Caki2 (cell line): ENCODE measurements at regions not wholly inside any gene's neighbourhood (a gene's known extent, or its start where the extent isn't known, plus 50 kb on each side); places are given as distances from the start of the nearest gene placed in this dataset.

ENCODE experiments used
- DNase-seq: peaks from one replicate; pipeline ENCODE4 v3.0.0-alpha.2; 2015; ENCODE audit warnings: low read depth
- in situ Hi-C: cut with HindIII; loops from 2 replicates; pipeline ENCODE4 v1.10.0; 2016; ENCODE audit warnings: low sequenced_read_pairs, low pct_unique_long_range_greater_than_20kb, mixed read lengths

DNA sequence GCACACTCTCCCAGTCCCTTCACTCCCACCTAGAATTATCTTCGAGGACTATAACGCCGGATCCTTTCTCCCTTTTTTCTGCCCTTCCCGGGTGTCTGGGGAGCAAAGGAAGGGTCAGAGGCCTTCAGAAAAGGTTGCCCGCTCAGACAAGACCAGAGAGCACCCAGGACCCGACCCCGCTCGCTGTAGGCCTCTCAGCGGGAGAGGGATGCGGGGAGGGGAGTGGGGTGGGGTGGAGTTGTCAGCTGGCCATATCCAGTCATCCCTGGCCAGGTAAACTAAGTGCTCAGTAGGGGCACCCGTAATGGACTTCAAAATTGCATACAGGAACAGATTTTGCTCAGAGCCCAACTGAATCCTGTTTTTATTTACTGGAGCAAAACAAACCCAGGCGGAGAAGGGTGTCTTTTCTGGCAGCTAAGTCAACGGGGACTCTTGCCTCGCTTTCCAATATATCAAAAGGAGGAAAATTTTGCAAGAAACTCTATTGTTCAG is 65.0 kb downstream of the NOL4 start:
- in situ Hi-C loops = no loop called here
- DNase-seq = no peak

DNA sequence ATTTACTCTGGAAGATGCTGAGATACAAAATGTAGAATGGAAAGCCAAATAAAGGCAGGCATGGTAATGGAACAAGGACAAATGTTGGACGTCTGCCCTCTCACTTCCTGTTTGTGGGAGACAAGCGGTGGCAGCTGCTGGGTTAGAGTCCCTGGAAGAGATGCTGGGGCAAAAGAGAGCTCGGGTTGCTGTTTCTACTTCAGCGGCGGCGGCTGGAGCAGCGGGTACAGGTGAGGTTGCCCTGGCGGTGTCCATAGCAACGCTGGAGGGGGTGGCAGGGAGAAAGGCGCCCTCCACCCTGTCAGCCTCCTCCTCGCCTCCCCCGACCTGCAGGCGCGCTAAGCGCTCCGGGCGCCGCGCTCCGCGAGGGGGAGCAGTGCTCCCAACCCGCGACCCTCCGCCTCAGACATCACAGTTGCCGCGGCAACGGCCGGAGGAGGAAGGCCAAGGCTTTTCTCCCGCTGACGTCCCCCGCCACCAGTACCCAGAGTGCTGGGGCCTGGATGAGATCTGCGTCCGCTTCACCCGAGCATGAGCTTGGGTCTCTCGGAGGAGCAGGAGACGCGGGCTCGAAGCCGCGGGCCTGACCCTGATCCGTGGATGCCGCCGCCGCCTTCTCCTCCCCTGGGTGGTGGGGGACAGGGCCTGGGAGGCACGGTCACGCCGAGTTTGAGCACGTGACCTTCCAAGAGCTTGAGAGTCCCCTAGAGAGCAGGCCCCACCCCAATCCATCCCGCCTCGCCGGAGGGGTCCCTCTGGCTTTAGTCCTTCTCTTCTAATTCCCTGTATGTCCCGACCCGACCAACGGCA is 65.6 kb downstream of the NOL4 start:
- in situ Hi-C loops = no loop called here
- DNase-seq = no peak

DNA sequence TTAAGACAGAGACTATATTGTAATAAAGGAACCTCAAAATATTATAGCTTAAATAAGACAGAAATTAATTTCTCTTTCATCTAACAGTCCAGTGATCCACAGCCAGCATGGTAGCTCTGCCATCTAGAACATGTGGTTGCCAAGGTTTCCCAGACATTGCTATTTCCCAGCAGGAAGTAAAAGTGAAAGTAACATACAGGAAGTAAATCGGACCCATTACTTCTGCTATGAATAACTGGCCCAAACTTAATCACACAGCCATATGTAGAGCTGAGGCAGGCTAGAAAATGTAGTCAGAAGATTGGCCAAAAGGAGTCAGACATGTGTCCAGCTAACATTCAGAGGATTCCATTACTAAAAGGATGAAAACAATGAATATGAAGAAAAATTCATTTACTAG is 71.0 kb downstream of the NOL4 start:
- no peak for DNase-seq
- in situ Hi-C loops = no loop called here

DNA sequence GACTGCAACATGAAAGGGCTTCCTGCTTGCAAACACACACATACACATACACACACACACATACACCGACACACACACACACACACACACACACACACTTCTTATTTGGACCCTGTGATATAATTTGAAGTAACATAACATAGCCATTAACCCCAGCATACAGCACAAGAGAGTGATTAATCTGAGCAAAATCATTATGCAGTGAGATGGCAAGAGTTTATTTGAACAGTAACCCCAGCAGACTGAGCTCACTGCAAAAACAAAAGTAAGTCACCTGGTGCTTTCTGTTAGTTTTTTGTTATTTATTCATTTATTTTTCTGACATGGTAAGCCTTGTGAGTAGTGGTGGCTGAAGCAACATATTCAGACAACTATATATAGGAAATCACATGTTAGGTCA is 93.7 kb downstream of the NOL4 start:
- DNase-seq = no peak
- in situ Hi-C loops = no loop called here

GRCh38 chr18:34128436-34128835 is 96.3 kb downstream of the NOL4 start:
- in situ Hi-C loops = no loop called here
- DNase-seq = no peak

DNA sequence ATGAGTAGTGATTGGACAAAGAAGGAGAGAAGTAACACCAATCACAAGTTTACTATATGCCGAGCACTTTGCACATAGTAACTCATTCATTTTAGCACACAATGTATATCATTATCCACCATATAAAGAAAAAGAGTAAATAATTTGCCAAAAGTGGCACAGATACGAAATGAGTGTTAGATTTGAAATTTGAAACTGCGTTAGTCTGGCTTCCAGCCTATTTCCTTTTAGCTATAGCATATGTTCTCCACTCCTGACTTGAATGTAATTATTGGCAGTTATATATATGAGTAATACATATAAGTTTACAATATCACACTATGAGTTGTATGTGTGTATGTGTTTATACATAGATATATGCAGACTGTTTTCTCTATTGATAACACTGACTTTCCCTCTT is 98.6 kb downstream of the NOL4 start:
- DNase-seq = no peak
- in situ Hi-C loops = no loop called here

GRCh38 chr18:34122724-34123334 is 101.9 kb downstream of the NOL4 start:
- in situ Hi-C loops = no loop called here
- DNase-seq = peak; percentile 19

- in situ Hi-C loops = no loop called here
- DNase-seq = no peak
Observed at GRCh38 chr18:34121200-34121721, 103.5 kb downstream of the NOL4 start.

DNA sequence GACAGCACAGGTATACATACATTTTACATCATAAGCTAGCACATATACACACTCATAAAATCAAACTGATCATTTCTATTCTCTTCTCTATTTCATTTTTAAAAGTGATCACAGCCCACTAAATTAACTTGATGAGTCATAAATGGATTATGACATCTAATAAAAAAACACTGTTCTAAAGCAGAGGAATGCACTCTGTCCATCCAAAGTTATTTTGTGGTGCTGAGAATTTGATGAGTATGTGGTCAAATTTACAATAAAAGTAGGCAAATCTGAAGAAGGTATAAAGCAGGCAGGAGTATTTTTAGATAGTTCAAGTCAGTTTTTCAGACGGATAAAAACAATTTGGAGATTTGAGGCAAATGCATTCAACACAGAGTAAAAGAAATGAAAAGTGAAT is 104.4 kb downstream of the NOL4 start:
- in situ Hi-C loops = no loop called here
- no peak for DNase-seq

DNA sequence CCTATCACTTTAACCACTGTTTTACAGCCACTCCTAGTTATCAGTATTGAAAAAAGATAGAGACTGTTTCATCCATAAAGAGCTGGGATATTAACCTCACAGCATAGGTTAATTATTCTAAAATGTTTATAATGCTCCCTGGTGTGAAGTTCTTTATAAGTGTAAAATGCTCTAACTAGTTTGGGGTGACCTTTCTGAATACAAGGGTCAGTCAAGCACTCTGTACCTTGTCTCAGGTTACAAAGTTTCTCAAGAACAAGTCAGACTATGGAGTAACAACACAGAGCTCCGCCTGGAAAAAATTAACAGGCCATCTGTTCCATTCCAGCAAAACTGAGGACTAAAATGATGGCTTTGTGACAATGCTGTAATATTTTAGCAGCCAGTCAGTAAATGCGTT is 107.4 kb downstream of the NOL4 start:
- in situ Hi-C loops = no loop called here
- DNase-seq = no peak

- in situ Hi-C loops = no loop called here
Observed at GRCh38 chr18:34115409-34116081, 109.2 kb downstream of the NOL4 start.

DNA sequence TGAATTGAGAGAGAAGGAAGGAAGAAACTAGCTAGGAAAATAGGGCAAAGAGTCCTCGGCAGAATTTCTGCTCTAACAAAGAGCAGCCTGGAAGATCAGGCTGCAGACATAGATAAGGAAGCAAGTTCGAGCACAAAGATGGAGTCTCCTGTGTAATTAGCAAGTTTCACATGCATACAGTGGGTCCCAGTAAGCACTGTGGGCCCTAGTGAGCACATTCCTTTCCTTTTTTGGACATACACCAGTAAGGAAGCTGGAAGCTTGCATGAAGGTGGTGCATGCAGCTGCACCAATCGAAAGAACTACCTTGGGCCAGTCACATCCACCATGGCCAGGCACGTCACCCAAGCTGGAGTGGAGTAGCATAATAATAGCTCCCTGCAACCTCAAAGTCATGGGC is 109.7 kb downstream of the NOL4 start:
- in situ Hi-C loops = no loop called here
- DNase-seq = no peak

More at GRCh38 chr18:34115409-34116081, 109.2 kb downstream of the NOL4 start:
- DNase-seq = no peak

DNA sequence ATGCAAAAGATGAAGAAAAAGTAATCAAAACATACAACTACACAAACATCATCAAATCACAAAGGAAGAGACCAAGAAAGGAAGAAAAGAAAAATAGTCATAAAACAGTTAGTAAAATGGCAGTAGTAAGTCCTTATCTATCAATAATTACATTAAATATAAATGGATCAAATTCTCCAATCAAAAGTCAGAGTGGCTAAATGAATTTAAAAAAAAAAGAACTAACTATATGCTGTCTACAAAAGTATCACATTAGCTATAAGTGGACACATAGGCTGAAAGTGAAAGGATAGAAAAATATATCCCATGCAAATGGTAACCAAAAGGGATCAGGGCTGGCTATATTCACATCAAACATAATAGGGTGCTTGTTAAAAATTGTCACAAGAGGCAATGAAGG is 116.5 kb downstream of the NOL4 start:
- in situ Hi-C loops = no loop called here
- DNase-seq = no peak

DNA sequence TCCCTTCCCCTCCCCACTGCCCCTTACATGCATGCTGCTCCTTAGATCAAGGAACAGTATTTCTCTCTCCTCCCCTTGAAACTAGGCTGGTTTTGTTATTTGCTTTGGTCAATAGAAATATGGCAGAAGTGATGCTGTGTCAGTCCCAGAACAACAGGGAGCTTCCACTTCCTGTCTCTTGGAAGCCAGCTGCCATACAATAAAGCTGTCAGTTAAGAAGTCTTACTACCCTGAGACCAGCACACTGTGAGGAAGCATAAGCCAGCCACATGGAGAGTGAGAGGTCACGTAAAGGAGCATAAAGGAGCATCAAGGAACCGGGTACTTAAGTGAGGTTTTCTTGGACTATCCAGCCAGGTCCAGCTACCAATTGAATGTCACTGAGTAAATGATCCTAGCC is 126.6 kb downstream of the NOL4 start:
- in situ Hi-C loops = no loop called here
- DNase-seq = no peak

DNA sequence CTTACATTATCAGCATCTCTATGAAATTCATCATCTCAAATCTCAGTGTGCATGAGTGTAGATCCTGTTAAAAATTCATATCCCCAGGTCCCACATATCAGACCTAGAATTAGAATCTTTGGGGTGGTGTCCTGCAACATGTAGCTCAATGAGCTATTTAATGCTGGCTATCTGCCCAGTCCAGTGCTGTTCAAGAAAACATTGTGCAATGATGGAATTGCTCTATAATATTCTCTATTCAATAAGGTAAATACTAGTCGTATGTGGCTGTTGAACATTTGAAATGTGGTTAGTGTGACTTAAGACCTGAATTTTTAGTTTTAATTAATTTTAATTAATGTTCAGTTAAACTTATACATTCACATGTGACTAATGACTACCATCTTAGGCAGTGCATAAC is 127.4 kb downstream of the NOL4 start:
- no peak for DNase-seq
- in situ Hi-C loops = no loop called here

- DNase-seq = no peak
- in situ Hi-C loops = no loop called here
Observed at GRCh38 chr18:34094148-34094547, 130.6 kb downstream of the NOL4 start.

GRCh38 chr18:34092796-34093195 is 131.9 kb downstream of the NOL4 start:
- DNase-seq = no peak
- in situ Hi-C loops = no loop called here

DNA sequence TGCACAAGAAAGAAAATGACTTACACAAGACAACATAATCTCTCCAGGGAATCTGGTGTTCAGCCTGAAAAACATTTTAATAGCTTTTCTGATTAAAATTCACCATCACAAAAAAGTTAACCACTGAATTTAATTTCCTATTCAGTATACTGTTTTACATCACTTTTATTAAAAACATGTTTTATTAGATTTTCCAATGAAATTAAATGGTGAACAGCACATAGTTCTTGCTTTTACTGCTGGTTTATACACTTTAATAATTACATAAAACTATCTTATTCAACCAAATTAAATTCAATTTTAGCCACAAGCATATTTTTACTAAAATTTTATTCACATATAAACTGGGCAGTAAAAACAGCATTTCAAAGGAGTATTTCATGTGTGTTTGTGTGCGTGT is 138.3 kb downstream of the NOL4 start:
- in situ Hi-C loops = no loop called here
- no peak for DNase-seq

DNA sequence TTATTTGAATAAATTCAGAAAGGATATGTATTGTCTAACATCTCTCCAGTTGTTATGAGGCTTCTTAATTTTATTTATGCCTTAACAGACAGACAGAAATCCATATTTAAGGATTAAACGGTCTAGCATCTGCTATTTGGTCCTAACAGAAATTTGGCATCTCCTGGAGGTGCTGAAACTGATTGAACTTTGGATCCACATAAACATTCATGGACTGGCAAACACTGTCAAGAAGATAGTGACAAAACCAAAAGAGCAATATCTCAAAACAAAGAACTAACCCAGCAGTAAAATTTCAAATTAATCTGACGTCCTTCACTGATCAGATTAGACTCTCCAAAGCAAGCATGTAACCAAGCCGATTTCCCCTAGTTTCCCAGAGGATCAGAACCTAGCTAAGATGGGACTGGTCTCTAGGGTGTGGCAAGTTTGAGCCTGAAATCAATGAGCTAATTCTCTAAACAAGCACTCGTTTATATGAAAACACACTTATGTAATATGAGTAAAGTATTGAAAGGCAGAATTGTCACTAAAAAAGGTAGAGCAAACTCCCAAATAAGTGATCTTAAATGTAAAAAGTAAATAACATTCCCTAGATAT is 139.5 kb downstream of the NOL4 start:
- no peak for DNase-seq
- in situ Hi-C loops = no loop called here
